ENCODE measurements at regions not wholly inside any gene's neighbourhood (a gene's known extent, or its start where the extent isn't known, plus 50 kb on each side); places are given as distances from the start of the nearest gene placed in this dataset.

- Histone ChIP-seq H3K9ac (ENCODE audit: low read length) (no peak overlapping the region), H3K79me2 (ENCODE audit: low read length) (no peaks in the 10 kb centered on the region), H3K36me3 (replicated peaks; ENCODE audit: insufficient read depth, low read length) (no peaks in the 10 kb centered on the region), H3K27ac (ENCODE audit: low read length) (no peak overlapping the region), H3K4me2 (ENCODE audit: low read depth, low read length) (no peak overlapping the region), H3K27me3 (replicated peaks; ENCODE audit: insufficient read depth, low read length) (no peaks in the 10 kb centered on the region), H3K9me2 (replicated peaks; ENCODE audit: insufficient read depth, low read length) (no peaks in the 10 kb centered on the region), H2AFZ (ENCODE audit: low read length) (no peak overlapping the region), H3K4me1 (ENCODE audit: low read length) (no peaks in the 10 kb centered on the region), H3F3A (ENCODE audit: insufficient read depth, low read length) (no peaks in the 10 kb centered on the region), H3K9me3 (replicated peaks; ENCODE audit: insufficient read depth, low read length) (no peaks in the 10 kb centered on the region), H3K4me3 (ENCODE audit: low read length) (no peak overlapping the region), H4K20me1 (ENCODE audit: insufficient read depth, low read length) (no peaks in the 10 kb centered on the region)
- DNase-seq: no peak
- TF ChIP-seq EZH2phosphoT487 (IDR thresholded peaks at IDR 0.05; ENCODE audit: low read length): no peak
- no peak for TF ChIP-seq EZH2 (optimal IDR thresholded peaks at IDR 0.05; ENCODE audit: low read depth, low read length)
- TF ChIP-seq CTCF (IDR thresholded peaks at IDR 0.05; ENCODE audit: low read length): no peak
Observed at GRCh38 chr3:99578339-99578970, 59.9 kb upstream of the COL8A1 start.

GRCh38 chr3:99576904-99577559 lies 61.4 kb upstream of the COL8A1 start:
- no peak overlapping the region for H3K9ac ChIP-seq (ENCODE audit: low read length)
- H3K4me2 ChIP-seq (ENCODE audit: low read depth, low read length): no peak overlapping the region
- H3K79me2 ChIP-seq (ENCODE audit: low read length): no peaks in the 10 kb centered on the region
- no peak overlapping the region for H3K27ac ChIP-seq (ENCODE audit: low read length)
- no peaks in the 10 kb centered on the region for H3K27me3 ChIP-seq (replicated peaks; ENCODE audit: insufficient read depth, low read length)
- no peaks in the 10 kb centered on the region for H3K4me1 ChIP-seq (ENCODE audit: low read length)
- TF ChIP-seq CTCF (IDR thresholded peaks at IDR 0.05; ENCODE audit: low read length): no peak
- no peak for TF ChIP-seq EZH2phosphoT487 (IDR thresholded peaks at IDR 0.05; ENCODE audit: low read length)
- no peak for TF ChIP-seq EZH2 (optimal IDR thresholded peaks at IDR 0.05; ENCODE audit: low read depth, low read length)
- no peaks in the 10 kb centered on the region for H3K9me2 ChIP-seq (replicated peaks; ENCODE audit: insufficient read depth, low read length)
- DNase-seq: no peak
- no peaks in the 10 kb centered on the region for H3K9me3 ChIP-seq (replicated peaks; ENCODE audit: insufficient read depth, low read length)
- H2AFZ ChIP-seq (ENCODE audit: low read length): no peak overlapping the region
- no peaks in the 10 kb centered on the region for H3K36me3 ChIP-seq (replicated peaks; ENCODE audit: insufficient read depth, low read length)
- H3K4me3 ChIP-seq (ENCODE audit: low read length): no peak overlapping the region
- no peaks in the 10 kb centered on the region for H3F3A ChIP-seq (ENCODE audit: insufficient read depth, low read length)
- no peaks in the 10 kb centered on the region for H4K20me1 ChIP-seq (ENCODE audit: insufficient read depth, low read length)

GRCh38 chr3:99575683-99576082 lies 62.7 kb upstream of the COL8A1 start:
- Histone ChIP-seq H3K9me3 (replicated peaks; ENCODE audit: insufficient read depth, low read length) (no peaks in the 10 kb centered on the region), H3K4me2 (ENCODE audit: low read depth, low read length) (no peak overlapping the region), H3K4me1 (ENCODE audit: low read length) (no peaks in the 10 kb centered on the region), H3K9ac (ENCODE audit: low read length) (no peak overlapping the region), H2AFZ (ENCODE audit: low read length) (no peak overlapping the region), H4K20me1 (ENCODE audit: insufficient read depth, low read length) (no peaks in the 10 kb centered on the region), H3K9me2 (replicated peaks; ENCODE audit: insufficient read depth, low read length) (no peaks in the 10 kb centered on the region), H3F3A (ENCODE audit: insufficient read depth, low read length) (no peaks in the 10 kb centered on the region), H3K27ac (ENCODE audit: low read length) (no peak overlapping the region), H3K27me3 (replicated peaks; ENCODE audit: insufficient read depth, low read length) (no peaks in the 10 kb centered on the region), H3K36me3 (replicated peaks; ENCODE audit: insufficient read depth, low read length) (no peaks in the 10 kb centered on the region), H3K79me2 (ENCODE audit: low read length) (no peaks in the 10 kb centered on the region), H3K4me3 (ENCODE audit: low read length) (no peak overlapping the region)
- TF ChIP-seq EZH2 (optimal IDR thresholded peaks at IDR 0.05; ENCODE audit: low read depth, low read length) (no peak), EZH2phosphoT487 (IDR thresholded peaks at IDR 0.05; ENCODE audit: low read length) (no peak), CTCF (IDR thresholded peaks at IDR 0.05; ENCODE audit: low read length) (no peak)
- no peak for DNase-seq
